CD4-positive, alpha-beta T cell treated with Interleukin-4 for 1 hour (primary cell): ENCODE measurements at regions not wholly inside any gene's neighbourhood (a gene's known extent, or its start where the extent isn't known, plus 50 kb on each side); places are given as distances from the start of the nearest gene placed in this dataset.

ENCODE experiments used
- DNase-seq, 2 donors: peaks; one replicate each; pipeline ENCODE4 v3.0.0-alpha.2; 2020 to 2022

DNA sequence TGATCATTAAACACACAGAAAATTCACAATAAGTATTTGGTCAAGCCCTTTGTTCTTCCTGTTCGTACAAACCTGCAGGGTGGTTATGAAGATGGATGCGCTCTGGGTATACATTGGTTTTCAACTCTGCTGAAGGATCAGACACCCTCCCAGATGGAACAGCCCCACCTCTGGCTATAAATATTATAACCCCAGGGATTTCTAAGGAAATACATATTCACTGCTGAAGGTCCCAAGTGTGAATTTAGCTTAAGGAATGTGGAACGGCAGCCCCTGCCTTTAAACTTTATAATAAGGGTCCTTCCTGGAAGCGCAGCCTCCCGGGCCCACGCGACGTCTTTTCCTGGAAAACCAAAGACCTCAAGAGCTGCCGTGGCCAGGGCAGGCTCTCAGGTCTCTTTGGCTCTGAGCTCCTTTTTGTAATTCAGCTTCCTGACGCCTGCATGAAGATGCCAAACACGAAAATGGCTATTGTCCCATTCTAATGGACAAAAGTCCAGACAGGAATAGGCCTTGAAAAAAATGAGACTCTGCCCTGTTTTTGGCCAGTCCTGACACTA lies 172.4 kb upstream of the SSTR4 start:
- DNase-seq, result no peak

DNA sequence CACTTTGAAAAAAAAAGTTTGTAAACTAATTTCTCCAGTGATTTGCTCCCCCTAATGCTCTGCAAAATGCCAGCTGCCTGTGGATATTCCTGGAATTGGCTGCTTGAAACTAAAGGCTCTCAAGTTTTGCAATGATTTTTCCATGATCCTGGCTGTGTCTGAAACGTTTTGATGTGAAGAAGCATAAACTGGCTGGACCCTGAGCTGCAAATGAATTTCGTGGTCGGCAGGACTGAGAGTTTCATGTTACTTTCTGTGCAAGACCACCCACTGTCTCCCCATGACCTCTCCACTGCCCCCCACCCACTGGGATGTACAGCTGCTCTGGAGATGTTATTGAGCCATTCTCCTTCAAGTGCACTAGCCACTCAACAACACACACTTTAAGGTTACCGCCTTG lies 171.3 kb upstream of the SSTR4 start:
- no peak for DNase-seq

DNA sequence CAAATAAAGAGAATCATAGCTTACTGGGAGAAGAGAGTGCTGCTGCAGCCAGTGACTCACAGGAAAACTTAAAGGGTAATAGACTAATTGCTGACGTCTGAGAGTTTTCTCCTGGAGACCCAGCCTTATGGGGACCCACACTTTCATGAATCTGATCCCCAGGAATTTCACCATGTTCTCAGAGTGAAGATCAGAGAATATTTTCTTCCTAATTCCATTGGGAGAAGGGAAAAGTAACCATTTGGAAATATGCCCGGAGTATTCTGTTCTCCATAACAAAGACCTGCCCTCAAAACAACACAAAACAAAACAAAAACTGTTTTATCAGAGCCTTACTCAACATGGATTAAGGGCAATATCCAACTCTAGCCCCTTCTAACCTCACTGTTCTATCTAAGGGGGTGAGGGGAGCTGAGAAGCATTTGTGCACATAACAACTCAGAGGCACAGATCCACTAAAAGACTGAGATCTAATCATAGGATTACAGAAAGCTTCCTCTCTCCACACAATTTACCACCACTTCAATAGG lies 168.2 kb upstream of the SSTR4 start:
- no peak for DNase-seq

DNA sequence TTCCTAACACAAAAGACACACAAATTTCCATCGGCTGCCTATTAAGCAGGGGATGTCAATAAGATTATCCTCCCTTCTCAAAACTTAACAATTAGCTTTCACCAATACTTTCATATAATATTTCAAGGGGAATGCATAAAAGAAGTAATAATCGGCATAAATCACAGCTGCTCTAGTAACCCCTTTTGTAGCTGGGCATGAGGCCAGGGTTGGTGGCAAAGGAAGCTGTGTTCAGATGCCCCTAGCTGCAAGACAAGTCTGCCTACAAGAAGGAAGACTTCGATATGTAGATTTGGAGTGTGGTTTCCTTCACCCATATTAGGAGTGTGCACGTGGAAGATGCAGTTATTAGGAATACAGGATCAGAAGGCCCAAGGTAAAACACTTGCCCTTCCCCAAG lies 156.9 kb upstream of the SSTR4 start:
- DNase-seq, result no peak

DNA sequence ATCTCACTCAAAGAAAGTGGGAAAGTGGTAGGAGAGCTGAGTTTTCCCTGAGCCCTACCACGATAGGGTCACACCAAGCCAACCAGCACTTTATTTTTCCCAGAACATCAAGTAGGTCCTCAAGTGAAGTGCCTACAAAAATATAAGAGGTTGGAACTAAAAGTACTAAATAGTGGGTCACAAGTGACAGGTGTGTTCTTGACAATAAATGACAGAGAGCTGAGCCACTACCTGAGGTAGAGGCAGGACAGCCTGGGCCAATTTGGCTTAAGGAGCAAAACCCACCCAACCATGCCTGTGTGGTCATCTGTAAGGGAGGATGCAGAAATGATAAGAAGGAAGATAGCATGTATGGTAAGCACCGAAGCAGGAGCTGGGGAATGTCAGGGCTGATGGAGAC lies 154.8 kb upstream of the SSTR4 start:
- no peak for DNase-seq

DNA sequence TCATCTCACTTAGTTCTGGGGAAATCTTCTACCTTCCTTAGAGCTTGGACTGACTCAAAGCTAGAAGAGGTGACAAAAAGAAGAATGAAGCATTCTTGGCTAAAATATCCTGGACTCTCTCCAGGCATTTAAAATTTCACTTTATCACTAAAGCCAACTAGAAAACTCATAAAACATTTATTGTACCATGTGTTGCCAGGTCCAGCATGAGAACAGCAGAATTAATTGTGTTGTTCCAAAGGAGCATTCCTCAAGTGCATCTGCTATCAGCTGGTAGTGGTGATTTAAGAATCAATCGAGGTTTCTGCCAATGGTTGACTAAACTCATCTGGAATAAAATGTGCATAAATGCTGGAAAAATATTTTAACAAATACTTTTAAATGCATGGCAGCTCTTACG lies 147.3 kb upstream of the SSTR4 start:
- no peak for DNase-seq

DNA sequence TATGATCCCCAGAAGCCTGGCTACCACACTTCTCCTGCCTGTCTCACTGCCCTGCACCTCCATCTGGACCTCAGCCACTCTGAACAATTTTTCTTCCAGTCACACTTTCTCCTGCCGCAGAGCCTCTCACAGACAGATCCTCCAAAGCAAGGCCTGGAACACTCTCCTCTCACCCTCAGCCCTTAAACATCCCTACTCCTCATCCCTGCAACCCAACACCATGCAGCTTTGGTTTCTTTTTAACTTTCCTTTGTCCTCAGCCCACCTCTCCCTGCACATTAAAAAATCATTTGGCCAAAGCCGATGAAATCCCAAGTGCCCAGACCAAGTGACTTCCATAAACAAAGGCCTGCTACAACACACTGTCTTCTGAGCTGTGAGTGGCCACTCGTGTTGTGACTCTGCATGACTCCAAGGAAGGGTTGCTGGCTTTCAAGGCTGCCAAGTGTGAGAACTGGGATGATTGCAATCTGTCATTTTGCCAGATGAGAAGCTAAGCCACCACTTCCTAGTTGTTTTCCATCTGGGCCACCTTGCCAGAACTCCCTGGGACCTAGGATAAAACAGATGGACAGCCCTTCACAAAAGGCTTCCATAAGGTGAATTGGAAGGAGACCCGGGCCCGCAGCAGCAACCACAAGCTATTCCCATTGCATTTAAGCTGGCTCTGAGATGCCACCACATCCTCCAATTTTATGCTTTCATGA lies 144.4 kb upstream of the SSTR4 start:
- DNase-seq, result no peak

DNA sequence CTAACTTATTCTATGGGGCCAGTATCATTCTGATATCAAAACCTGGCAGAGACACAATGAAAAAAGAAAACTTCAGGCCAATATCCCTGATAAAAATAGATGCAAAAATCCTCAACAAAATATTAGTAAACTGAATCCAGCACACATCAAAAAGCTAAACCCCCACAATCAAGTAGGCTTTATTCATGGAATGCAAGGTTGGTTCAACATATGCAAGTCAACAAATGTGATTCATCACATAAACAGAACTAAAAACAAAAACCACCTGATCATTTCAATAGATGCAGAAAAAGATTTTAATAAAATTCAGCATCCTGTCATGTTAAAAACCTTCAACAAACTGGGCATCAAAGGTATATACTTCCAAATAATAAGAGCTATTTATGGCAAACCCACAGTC lies 133.9 kb upstream of the SSTR4 start:
- DNase-seq, result no peak

DNA sequence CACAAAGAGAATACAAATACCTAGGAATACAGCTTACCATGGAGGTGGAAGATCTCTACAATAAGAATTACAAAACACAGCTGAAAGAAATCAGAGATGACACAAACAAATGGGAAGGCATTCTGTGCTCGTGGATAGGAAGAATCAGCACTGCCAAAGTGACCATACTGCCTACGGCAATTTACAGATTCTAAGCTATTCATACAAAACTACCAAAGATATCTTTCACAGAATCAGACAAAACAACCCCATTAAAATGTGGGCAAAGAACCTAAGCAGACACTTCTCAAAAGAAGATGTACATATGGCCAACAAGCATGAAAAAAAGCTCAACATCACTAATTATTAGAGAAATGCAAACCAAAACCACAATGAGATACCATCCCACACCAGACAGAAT lies 133.2 kb upstream of the SSTR4 start:
- DNase-seq, result no peak

DNA sequence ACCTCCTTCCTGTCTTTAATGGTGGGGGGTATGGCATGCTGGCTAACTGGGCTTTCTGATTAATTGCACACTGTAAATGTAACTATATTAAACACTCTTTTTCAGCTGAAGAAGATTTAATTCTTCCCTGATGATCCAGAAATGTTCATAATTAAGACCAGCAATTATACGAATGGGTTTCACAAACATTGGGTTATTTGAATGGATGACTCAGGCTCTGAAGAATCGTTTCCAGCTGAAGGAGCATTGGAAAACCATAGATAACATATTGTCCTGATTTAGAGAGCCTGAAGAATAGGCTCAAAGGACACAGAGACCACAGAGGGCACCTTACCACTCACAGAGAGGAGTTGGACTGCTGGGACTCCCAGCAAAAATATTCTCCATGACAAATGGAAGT lies 130.7 kb upstream of the SSTR4 start:
- no peak for DNase-seq

DNA sequence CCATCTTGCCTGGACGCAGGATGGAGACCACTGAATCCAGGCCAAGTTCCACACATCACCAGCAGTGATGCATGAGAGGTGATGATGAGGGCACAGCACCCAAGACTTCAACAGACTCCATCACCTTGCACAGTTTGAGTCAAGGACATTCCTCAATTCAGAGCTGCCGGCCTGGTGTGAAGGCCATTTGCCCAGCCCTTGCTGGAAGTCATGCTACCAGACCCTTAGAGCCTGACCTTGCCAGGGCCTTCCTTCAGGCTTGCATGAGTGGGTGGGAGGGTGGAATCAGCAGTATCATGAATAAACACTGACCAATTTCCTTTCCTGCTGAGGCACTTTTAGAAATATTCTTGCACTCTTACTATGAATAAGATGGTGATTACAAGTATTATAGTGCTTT lies 130.2 kb upstream of the SSTR4 start:
- DNase-seq, result no peak

DNA sequence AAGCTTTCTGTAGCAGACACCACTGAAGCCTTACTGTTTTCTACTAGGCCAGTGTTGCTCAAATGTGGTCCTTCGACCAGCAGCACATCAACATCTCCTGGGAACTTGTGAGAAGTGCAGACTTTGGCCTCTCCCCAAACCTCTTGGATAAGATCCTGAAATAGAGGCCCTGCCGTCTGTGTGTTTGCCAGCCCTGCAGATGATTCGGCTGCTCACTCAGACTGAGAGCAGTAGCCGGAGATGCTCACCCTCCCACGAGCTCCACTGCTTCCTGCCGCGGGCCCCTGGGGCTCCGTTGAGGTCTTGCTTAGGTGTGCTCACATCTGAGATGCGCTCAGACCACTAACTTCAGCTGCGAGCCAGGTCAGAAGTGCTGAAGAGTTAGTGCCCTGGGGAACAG lies 129.5 kb upstream of the SSTR4 start:
- DNase-seq, result no peak

DNA sequence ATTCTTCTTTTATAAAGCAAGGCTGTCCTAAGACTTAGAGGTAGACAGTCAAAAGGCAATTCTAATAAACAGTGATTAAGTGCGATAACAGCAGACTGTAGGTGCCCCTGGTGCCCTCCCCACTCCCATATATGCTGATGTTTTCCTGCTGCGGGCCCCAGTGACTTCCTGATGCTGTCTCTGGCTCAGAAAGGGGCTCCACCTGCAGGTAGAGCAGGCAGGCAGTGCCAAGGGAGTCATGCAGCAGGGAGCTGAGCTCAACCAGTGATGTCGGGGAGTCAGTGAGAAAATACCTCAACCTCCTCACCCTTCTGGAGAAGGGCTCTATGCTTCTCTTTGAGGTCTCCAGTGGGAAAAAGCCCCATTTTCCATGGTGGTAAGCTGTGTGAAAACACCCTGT lies 126.7 kb upstream of the SSTR4 start:
- DNase-seq, result no peak

DNA sequence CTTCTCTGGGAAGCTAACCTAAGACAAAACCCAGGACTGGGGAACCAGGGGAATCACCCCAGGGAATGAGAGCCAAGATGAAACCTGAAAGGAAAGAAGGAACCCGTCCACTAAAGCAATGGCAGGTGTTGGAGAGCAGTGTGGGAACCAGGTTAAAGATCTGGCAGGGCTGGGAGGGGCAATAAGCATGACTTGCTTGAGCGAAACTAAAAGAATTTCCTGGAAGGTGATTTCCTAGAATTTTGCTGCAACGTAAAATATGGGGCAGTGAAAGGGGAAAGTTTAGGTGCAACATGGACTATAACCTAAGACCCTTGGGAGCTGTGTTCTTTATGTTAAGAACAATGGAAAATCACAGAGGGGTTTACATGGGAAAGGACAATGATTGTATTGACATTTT lies 126.2 kb upstream of the SSTR4 start:
- no peak for DNase-seq

DNA sequence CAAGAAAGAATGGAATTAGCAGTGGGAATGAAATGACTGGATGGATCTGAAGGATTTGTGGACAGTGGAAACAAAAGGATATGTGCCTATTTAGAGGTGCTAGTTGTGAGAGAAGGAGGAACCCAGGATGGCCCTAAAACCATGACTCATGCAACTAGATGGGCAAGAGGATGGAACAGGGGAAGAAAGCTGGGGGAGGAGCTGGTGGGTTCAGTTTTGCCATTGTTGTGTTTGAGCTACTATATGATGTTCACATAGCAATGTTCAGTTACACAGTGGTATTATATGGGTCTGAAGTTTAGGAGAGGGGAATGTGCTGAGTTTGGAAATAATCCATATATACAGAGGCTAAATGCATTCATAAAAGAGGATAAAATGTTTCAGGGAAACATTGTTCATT lies 125.7 kb upstream of the SSTR4 start:
- no peak for DNase-seq

DNA sequence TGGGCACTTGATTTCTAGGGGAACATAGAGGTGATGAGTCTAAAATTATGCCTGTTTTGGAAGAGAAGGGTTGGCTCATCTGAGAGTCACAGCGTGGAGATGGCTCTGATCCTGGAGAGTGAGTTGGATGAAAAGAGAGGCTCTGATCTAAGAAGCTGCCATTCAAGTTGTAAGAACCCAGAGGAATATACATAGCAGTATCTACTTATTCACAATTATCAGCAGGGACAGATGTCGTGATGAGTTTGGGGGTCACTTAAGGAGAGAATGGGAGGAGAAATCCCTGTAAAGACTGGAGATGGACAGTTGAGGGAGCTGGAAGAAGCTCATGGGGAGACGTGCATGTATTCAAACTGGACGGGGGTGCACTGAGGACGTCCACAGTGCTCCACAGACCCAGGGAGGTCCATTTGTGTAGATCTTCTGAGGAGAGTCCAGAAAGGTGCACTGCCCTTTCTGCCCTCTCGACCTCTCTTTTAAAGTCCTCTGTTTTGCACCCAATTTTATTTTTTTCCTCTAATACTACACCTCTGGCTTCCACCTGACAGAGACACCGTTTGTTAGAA lies 124.7 kb upstream of the SSTR4 start:
- no peak for DNase-seq

DNA sequence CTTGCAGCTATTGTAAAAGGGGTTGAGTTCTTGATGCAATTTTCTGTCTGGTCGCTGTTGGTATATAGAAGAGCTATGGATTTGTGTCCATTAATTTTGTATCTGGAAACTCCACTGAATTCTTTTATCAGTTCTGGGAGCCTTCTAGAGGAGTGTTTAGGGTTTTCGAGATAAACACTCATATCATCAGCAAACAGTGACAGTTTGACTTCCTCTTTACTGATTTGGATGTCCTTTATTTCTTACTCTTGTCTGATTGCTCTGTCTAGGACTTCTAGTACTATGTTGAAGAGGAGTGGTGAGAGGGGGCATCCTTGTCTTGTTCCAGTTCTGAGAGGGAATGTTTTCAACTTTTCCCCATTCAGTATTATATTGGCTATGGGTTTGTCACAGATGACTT lies 120.8 kb upstream of the SSTR4 start:
- no peak for DNase-seq

DNA sequence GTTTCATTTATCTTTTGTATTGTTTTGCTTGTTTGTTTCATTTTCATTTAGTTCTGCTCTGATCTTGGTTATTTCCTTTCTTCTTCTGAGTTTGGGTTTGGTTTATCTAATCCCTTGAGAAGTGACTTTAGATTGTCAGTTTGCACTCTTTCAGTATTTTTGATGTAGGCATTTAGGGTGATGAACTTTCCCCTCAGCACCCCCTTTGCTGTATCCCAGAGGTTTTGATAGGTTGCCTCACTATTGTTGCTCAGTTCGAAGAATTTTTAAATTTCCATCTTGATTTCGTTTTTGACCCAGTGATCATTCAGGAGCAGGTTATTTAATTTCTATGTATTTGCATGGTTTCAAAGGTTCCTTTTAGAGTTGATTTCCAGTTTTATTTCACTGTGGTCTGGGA lies 119.6 kb upstream of the SSTR4 start:
- no peak for DNase-seq

DNA sequence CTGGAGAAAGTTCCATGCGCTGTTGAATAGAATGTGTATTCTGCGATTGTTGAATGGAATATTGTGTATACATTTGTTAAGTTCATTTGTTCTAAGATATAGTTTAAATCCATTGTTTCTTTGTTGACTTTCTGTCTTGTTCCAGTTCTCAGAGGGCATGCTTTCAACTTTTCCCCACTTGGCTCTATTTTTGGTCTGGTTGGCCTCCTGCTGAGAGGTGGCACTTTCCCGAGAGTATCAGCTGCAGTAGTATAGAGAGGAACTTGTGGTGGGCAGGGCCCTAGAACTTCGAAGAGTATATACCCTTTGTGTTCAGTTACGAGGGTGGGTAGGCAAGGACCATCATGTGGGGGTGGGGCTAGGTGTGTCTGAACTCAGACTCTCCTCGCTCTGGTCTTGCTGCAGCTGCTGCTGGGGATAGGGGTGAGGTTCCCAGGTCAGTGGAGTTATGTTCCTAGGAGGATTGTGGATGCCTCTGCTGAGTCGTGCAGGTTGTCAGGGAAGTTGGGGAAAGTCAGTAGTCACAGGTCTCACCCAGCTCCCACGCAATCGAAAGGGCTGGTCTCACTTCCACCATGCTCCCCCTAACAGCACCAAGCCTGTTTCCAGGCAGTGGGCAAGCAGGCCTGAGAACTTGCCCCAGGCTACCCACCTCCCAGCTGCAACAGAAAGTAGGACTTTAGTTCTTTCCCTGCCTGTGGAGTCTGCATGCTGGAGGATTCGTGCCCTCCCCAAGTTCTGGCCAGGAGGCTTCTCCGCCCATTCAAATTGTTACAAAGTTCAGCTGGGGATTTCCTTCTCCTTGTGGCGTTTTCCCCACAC lies 118.9 kb upstream of the SSTR4 start:
- no peak for DNase-seq

DNA sequence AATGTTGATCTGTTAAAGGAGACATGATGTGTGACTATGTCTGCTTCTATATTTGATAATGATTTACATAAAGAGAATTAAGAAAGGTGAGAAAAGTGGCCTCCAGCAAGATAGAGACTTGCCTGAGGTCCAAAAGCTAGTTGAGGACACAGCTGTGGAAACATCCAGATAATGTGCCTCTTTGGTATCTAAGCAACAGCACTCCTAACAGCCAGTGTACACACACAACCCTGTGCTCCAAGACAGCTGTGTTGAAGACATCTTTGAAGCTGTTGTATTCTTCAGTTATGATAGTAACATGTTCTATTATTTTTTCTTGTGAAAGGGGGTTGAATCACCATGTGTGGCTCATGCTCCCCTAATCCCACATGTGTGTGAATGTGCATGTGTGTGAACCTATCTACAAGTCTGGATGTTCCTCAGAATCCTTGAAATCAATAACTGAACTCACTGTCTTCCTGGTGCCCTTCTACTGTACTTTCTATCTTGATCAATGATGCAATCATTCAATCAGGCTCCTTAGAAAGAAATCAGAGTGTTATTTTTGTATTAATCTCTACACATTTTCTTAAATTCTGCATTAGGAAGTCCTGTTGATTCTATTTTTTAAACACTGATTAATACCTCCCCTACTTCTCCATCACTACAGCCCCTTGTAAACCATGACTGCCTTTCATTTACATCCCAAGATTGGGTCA lies 116.7 kb upstream of the SSTR4 start:
- no peak for DNase-seq

DNA sequence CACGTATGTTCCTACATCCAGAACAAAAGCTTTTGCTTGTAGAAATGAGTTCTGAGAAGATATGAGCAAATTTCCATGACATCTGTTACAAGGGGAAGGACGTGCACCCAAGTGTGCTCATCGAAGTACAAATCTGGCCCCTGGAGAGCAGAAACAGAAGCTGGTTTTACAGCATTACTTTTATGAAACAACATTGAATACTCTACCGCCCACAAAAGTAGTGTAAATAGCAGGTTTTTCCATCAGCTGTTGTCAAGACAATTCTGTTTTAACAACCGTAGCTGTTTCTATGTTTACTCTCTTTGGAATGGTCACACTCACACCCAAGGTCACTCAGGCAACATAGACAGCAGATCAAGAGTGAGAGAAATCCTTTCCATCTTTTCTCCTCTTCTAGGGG lies 114.2 kb upstream of the SSTR4 start:
- DNase-seq, result no peak

DNA sequence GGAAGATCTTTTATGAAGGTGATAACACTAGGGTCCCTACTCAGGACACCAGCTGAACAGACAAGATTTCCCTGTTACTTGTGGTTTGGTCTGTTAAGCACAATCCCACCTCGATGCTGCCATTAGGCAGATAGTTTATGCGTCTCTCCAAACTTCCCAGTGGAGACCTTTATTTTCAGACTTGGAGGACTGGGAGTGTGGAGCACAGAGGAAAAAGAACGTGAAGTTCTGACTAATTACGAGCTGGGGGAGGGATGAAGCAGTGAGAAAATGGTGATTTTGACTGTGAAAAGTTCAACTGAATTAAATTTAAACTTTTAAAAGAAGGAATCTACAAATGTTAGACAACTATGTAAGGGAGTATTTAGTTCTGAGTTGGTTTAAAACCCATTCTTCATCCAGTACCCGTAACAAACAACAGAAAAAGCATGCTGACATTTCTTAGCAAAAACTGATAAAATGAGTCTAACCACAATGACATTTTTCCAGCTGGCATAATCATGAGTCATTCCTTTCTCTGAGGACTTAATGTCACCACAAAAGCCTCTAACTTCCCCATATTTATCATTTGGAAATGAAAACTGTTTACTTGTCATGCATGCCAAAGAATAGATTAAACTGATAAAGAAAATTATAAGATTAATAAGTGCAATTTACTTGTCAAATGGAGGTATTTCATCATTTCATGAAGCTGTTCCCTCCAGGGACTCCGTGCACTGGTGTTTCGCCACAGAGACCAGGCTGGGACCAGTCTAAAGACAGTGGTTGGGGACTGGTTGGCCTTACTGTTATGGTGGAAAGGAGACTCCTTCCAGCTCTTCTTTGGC lies 113.3 kb upstream of the SSTR4 start:
- no peak for DNase-seq
